Esophagus squamous epithelium (tissue), 5 donors: ENCODE measurements at regions not wholly inside any gene's neighbourhood (a gene's known extent, or its start where the extent isn't known, plus 50 kb on each side); places are given as distances from the start of the nearest gene placed in this dataset.

Source experiments
- DNase-seq: peaks from one replicate; lab custom pipeline; 2025; lab: John Stamatoyannopoulos, UW
- H3K27ac ChIP-seq, 4 donors: fragments of 200-600 bp; sonication (generic); one replicate each; pipeline ENCODE4 v1.5.1; 2016 to 2019; ENCODE audit warnings: mild to moderate bottlenecking in 1 of 4
- H3K27me3 ChIP-seq, 4 donors: fragments of 200-600 bp; sonication (generic); 1 replicate in 3 of 4; 2 replicates in 1 of 4; pipeline versions ENCODE4 v1.5.1 to v1.6.0; 2017 to 2021; ENCODE audit warnings: antibody characterized with exemption in 1 of 4
- H3K36me3 ChIP-seq, 3 donors: fragments of 200-600 bp; sonication (generic); one replicate each; pipeline ENCODE4 v1.5.1; 2016 to 2019
- H3K4me1 ChIP-seq, 3 donors: fragments of 200-600 bp; sonication (generic); one replicate each; pipeline ENCODE4 v1.5.1; 2017 to 2019
- H3K4me3 ChIP-seq, 4 donors: fragments of 200-600 bp; sonication (generic); 1 replicate in 3 of 4; 2 replicates in 1 of 4; pipeline ENCODE4 v1.5.1; 2016 to 2019; ENCODE audit warnings: mild to moderate bottlenecking in 2 of 4, moderate library complexity in 1 of 4
- H3K9me3 ChIP-seq, 3 donors: fragments of 200-600 bp; sonication (generic); one replicate each; pipeline ENCODE4 v1.5.1; 2016 to 2019
- POLR2A ChIP-seq, 4 donors: fragments of 450-650 bp; IDR thresholded peaks; one replicate each; pipeline ENCODE4 v1.6.1; 2017; ENCODE audit warnings: antibody characterized with exemption in 4 of 4, mild to moderate bottlenecking in 4 of 4, moderate library complexity in 3 of 4
- WGBS, 2 donors: methylation state at CpG; one replicate each; pipeline ENCODE4 v1.1.5; 2018; 5-methylcytosine and 5-hydroxymethylcytosine counted together
- intact Hi-C: fragments of 100-400 bp; cut with DNase I; formaldehyde crosslinking; loops from one replicate; pipeline ENCODE4 v1.15.0; 2022
- TF ChIP-seq, protein P1 (sequence below), 6 experiments: fragments of 450-650 bp in 4 of 6; fragments of 200-600 bp in 2 of 6; sonication (generic) in 2 of 6; IDR thresholded peaks; one replicate each; pipeline ENCODE4 v1.5.1; 2016 to 2019; ENCODE audit warnings: antibody characterized with exemption in 6 of 6, mild to moderate bottlenecking in 4 of 6, moderate library complexity in 4 of 6
- donor health status: DM: yes; HTN: yes; CAD: no.

DNA sequence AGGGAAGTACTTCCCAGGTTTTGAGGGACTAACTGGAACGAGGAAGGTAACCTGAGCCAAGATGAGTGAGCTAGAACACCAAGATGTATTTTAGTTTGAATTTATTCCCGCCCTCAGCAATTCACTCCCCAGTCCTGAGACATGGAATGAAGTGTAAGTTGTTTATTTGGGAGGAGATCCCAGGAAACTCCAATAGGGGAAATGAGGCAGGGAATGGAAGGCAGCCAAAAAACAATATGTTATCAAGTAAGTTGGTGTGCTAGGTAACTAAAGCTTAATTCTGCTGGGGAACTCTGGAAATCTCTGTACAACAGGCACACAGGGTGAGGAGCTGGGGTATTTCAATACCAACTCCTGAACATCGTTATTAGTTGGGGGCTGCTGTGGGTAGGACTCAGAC, 189.7 kb upstream of the HDAC9 start:
- Histone ChIP-seq H3K27ac (no peak overlapping the region), H3K36me3 (no peaks in the 10 kb centered on the region), H3K9me3 (no peaks in the 10 kb centered on the region), H3K27me3 (no peaks in the 10 kb centered on the region), H3K4me3 (no peak overlapping the region), H3K4me1 (peaks cover 0 to 8% (median 3%) of the 10 kb centered on the region in 3 donors)
- no peak for DNase-seq
- intact Hi-C loops: no loop called here
- 61 to 68% methylated on average over 3 of the region's 3 CpGs for WGBS, 2 donors
- TF ChIP-seq, protein P1, sequence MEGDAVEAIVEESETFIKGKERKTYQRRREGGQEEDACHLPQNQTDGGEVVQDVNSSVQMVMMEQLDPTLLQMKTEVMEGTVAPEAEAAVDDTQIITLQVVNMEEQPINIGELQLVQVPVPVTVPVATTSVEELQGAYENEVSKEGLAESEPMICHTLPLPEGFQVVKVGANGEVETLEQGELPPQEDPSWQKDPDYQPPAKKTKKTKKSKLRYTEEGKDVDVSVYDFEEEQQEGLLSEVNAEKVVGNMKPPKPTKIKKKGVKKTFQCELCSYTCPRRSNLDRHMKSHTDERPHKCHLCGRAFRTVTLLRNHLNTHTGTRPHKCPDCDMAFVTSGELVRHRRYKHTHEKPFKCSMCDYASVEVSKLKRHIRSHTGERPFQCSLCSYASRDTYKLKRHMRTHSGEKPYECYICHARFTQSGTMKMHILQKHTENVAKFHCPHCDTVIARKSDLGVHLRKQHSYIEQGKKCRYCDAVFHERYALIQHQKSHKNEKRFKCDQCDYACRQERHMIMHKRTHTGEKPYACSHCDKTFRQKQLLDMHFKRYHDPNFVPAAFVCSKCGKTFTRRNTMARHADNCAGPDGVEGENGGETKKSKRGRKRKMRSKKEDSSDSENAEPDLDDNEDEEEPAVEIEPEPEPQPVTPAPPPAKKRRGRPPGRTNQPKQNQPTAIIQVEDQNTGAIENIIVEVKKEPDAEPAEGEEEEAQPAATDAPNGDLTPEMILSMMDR (IDR thresholded peaks at IDR 0.05): no peak
- no peak for TF ChIP-seq POLR2A (IDR thresholded peaks at IDR 0.05)

DNA sequence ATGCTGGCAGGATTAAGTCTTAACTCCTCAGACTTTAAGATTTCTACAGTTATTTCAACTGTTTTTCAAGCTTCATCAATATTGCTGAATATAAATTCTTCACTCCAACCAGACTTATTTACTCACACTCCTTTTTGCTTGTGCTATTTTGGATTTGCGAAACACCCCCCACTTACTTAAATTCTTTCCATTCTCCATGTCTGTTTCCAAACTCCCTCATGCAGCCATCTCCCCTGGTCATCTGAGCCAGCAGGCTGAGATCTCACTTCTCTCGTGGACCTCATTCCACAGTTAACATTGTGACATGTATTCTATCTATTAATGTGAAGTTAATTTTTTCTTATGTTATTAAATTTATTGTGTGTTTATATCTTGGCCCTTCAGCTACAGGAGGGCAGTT, 188.9 kb upstream of the HDAC9 start:
- WGBS, 2 donors: 64 to 82% methylated on average over 2 of the region's 2 CpGs
- no peak for TF ChIP-seq POLR2A (IDR thresholded peaks at IDR 0.05)
- TF ChIP-seq, protein P1 (IDR thresholded peaks at IDR 0.05): no peak
- intact Hi-C loops: no loop called here
- Histone ChIP-seq H3K27me3 (no peaks in the 10 kb centered on the region), H3K9me3 (no peaks in the 10 kb centered on the region), H3K4me3 (no peak overlapping the region), H3K36me3 (no peaks in the 10 kb centered on the region), H3K4me1 (peaks cover 0 to 8% (median 3%) of the 10 kb centered on the region in 3 donors), H3K27ac (no peak overlapping the region)
- DNase-seq: no peak

DNA sequence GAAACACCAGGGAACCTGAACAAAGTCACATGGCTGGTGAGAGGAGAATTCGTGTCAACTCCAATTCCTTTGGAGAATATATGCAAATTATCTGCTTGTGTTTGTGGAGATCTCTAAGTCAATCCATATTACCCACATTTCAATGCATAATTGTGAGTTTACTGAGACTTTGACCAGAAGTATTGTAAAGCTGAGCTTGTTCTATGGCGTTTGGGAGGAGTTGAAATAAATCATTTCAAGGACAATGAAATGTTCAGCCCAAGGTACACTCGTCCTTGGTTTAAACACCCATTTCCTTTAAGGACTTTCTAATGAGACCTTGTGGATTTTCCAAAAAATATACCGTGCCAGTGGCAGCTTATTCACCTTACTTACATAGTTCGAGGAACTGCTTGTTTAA, 186.6 kb upstream of the HDAC9 start:
- 36 to 38% methylated on average over 5 of the region's 5 CpGs for WGBS, 2 donors
- DNase-seq: no peak
- no peak overlapping the region for H3K27ac ChIP-seq

DNA sequence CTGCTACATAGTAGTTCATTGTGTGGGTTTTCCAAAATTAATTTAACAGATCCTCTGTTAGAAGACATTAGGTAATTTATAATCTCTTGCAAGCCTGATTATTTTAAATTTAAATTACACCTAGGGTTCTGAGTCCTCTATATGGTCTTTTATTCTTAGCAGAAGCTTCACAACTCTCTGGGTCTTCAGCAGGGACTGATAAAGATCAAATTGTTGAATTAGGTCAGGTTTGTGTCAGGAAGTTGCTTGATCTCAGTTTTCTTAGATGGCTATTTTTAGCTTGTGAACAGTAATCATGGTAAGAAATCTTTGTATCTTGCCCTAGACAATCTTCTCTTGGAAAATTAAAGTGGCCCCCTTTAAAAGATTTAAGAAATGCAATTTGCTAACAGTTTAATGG, 183.1 kb upstream of the HDAC9 start:
- no peak overlapping the region for H3K27ac ChIP-seq
- no peaks in the 10 kb centered on the region for H3K9me3 ChIP-seq
- H3K36me3 ChIP-seq: no peaks in the 10 kb centered on the region
- TF ChIP-seq, protein P1 (IDR thresholded peaks at IDR 0.05): no peak
- TF ChIP-seq POLR2A (IDR thresholded peaks at IDR 0.05): no peak
- intact Hi-C loops: no loop called here
- no peak for DNase-seq
- H3K4me3 ChIP-seq: no peak overlapping the region
- no peaks in the 10 kb centered on the region for H3K27me3 ChIP-seq
- H3K4me1 ChIP-seq: peaks cover 0 to 8% (median 0%) of the 10 kb centered on the region in 3 donors

More for the DNA sequence above, 186.6 kb upstream of the HDAC9 start:
- intact Hi-C loops: no loop called here
- Histone ChIP-seq H3K4me1 (peaks cover 0 to 8% (median 3%) of the 10 kb centered on the region in 3 donors), H3K9me3 (no peaks in the 10 kb centered on the region), H3K4me3 (no peak overlapping the region), H3K36me3 (no peaks in the 10 kb centered on the region), H3K27me3 (no peaks in the 10 kb centered on the region)
- TF ChIP-seq POLR2A (IDR thresholded peaks at IDR 0.05): no peak
- TF ChIP-seq, protein P1 (IDR thresholded peaks at IDR 0.05): no peak

DNA sequence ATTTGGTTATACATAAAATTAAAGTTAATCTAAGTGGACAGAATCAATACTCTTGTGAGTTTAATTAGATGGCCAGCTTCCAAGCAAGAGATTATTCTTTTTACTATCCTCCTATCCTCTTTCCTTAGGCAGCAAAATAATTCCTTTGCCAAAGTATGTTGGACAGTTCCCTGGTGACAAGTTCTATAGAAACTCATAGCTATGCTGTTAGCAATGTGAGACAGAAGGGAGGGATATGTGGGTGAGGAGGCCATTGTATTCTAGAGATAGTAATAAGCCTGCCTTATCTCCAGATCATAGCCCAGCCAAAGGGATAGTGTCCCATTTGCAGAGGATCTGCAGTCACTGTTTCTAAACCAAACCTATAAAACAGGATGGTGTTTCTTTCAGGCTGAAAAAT, 181.6 kb upstream of the HDAC9 start:
- H3K4me1 ChIP-seq: peaks cover 0 to 11% (median 0%) of the 10 kb centered on the region in 3 donors
- no peak overlapping the region for H3K27ac ChIP-seq
- TF ChIP-seq POLR2A (IDR thresholded peaks at IDR 0.05): no peak
- TF ChIP-seq, protein P1 (IDR thresholded peaks at IDR 0.05): no peak
- no peaks in the 10 kb centered on the region for H3K36me3 ChIP-seq
- intact Hi-C loops: no loop called here
- no peak for DNase-seq
- no peaks in the 10 kb centered on the region for H3K27me3 ChIP-seq
- H3K9me3 ChIP-seq: no peaks in the 10 kb centered on the region
- no peak overlapping the region for H3K4me3 ChIP-seq
